ENCODE measurements at regions not wholly inside any gene's neighbourhood (a gene's known extent, or its start where the extent isn't known, plus 50 kb on each side); places are given as distances from the start of the nearest gene placed in this dataset.

GRCh38 chr5:121171361-121171760 lies 680.3 kb upstream of the FTMT start:
- TF ChIP-seq POLR2A (IDR thresholded peaks at IDR 0.05) (no peak), CTCF (IDR thresholded peaks at IDR 0.05) (no peak)
- H3K9me3 ChIP-seq = no peaks in the 10 kb centered on the region
- H3K36me3 ChIP-seq = no peaks in the 10 kb centered on the region
- no peak overlapping the region for H3K27ac ChIP-seq
- H3K27me3 ChIP-seq = no peaks in the 10 kb centered on the region
- no peaks in the 10 kb centered on the region for H3K4me1 ChIP-seq
- no peak overlapping the region for H3K4me3 ChIP-seq
- no peak for DNase-seq

- DNase-seq = no peak
- TF ChIP-seq POLR2A (IDR thresholded peaks at IDR 0.05) (no peak), CTCF (IDR thresholded peaks at IDR 0.05) (no peak)
- Histone ChIP-seq H3K36me3 (no peaks in the 10 kb centered on the region), H3K27ac (no peak overlapping the region), H3K4me3 (no peak overlapping the region), H3K4me1 (no peaks in the 10 kb centered on the region), H3K27me3 (no peaks in the 10 kb centered on the region), H3K9me3 (no peaks in the 10 kb centered on the region)
These were observed 679.8 kb upstream of the FTMT start for GRCh38 chr5:121171834-121172233.

GRCh38 chr5:121174351-121174750 lies 677.3 kb upstream of the FTMT start:
- no peak for TF ChIP-seq CTCF (IDR thresholded peaks at IDR 0.05)
- no peak for TF ChIP-seq POLR2A (IDR thresholded peaks at IDR 0.05)

GRCh38 chr5:121175986-121176385 lies 675.7 kb upstream of the FTMT start:
- Histone ChIP-seq H3K9me3 (no peaks in the 10 kb centered on the region), H3K27me3 (no peaks in the 10 kb centered on the region), H3K4me3 (no peak overlapping the region), H3K4me1 (no peaks in the 10 kb centered on the region), H3K36me3 (no peaks in the 10 kb centered on the region), H3K27ac (no peak overlapping the region)
- DNase-seq = no peak
- no peak for TF ChIP-seq CTCF (IDR thresholded peaks at IDR 0.05)
- no peak for TF ChIP-seq POLR2A (IDR thresholded peaks at IDR 0.05)

More at GRCh38 chr5:121174351-121174750, 677.3 kb upstream of the FTMT start:
- Histone ChIP-seq H3K36me3 (no peaks in the 10 kb centered on the region), H3K4me1 (no peaks in the 10 kb centered on the region), H3K27ac (no peak overlapping the region), H3K9me3 (no peaks in the 10 kb centered on the region), H3K4me3 (no peak overlapping the region), H3K27me3 (no peaks in the 10 kb centered on the region)
- no peak for DNase-seq

GRCh38 chr5:121182788-121183490 lies 668.7 kb upstream of the FTMT start:
- H3K4me1 ChIP-seq = no peaks in the 10 kb centered on the region
- no peak overlapping the region for H3K27ac ChIP-seq
- no peak overlapping the region for H3K4me3 ChIP-seq
- no peak for DNase-seq
- no peak for TF ChIP-seq POLR2A (IDR thresholded peaks at IDR 0.05)
- no peak for TF ChIP-seq CTCF (IDR thresholded peaks at IDR 0.05)
- no peaks in the 10 kb centered on the region for H3K36me3 ChIP-seq
- H3K27me3 ChIP-seq = no peaks in the 10 kb centered on the region
- H3K9me3 ChIP-seq = no peaks in the 10 kb centered on the region

- no peak for DNase-seq
- no peak overlapping the region for H3K27ac ChIP-seq
- no peaks in the 10 kb centered on the region for H3K27me3 ChIP-seq
- no peaks in the 10 kb centered on the region for H3K4me1 ChIP-seq
- H3K36me3 ChIP-seq = no peaks in the 10 kb centered on the region
- no peak overlapping the region for H3K4me3 ChIP-seq
- TF ChIP-seq CTCF (IDR thresholded peaks at IDR 0.05) (no peak), POLR2A (IDR thresholded peaks at IDR 0.05) (no peak)
- no peaks in the 10 kb centered on the region for H3K9me3 ChIP-seq
These were observed 662.8 kb upstream of the FTMT start for GRCh38 chr5:121188849-121189248.

All from Peyer's patch (tissue), 4 donors.